Upper lobe of left lung (tissue), 6 donors: ENCODE measurements at regions not wholly inside any gene's neighbourhood (a gene's known extent, or its start where the extent isn't known, plus 50 kb on each side); places are given as distances from the start of the nearest gene placed in this dataset.

ENCODE experiments used
- ATAC-seq, 2 donors: fragments of 200-7000 bp; cut with Tn5 transposase; one replicate each; pipeline ENCODE4 v1.9.1; 2022; ENCODE audit warnings: mild to moderate bottlenecking in 2 of 2, moderate library complexity in 2 of 2; ENCODE audit not compliant: low FRiP score in 2 of 2
- DNase-seq, 2 donors: peaks; one replicate each; pipeline ENCODE4 v3.0.0-alpha.2; 2019 to 2020
- H3K27ac ChIP-seq, 4 donors: fragments of 200-600 bp; sonication (generic); one replicate each; pipeline ENCODE4 v1.5.1; 2016 to 2019
- H3K27me3 ChIP-seq, 4 donors: fragments of 200-600 bp; sonication (generic); one replicate each; pipeline ENCODE4 v1.5.1; 2017 to 2019
- H3K36me3 ChIP-seq, 4 donors: fragments of 200-600 bp; sonication (generic); one replicate each; pipeline ENCODE4 v1.5.1; 2016 to 2019
- H3K4me1 ChIP-seq, 4 donors: fragments of 200-600 bp; sonication (generic); one replicate each; pipeline ENCODE4 v1.5.1; 2018 to 2019
- H3K4me3 ChIP-seq, 4 donors: fragments of 200-600 bp; sonication (generic); one replicate each; pipeline ENCODE4 v1.5.1; 2017 to 2019; ENCODE audit warnings: mild to moderate bottlenecking in 2 of 4, moderate library complexity in 1 of 4
- H3K9me3 ChIP-seq, 4 donors: fragments of 200-600 bp; sonication (generic); one replicate each; pipeline ENCODE4 v1.5.1; 2018 to 2019
- CTCF ChIP-seq, 6 experiments: fragments of 450-650 bp in 4 of 6; fragments of 200-600 bp in 2 of 6; sonication (generic) in 2 of 6; IDR thresholded peaks; one replicate each; pipeline ENCODE4 v1.5.1; 2016 to 2019; ENCODE audit warnings: antibody characterized with exemption in 6 of 6
- EP300 ChIP-seq, 4 donors: sonication (generic); formaldehyde crosslinking; IDR thresholded peaks; one replicate each; pipeline ENCODE4 v1.5.1; 2017; ENCODE audit warnings: antibody characterized with exemption in 4 of 4, control low read depth in 2 of 4
- POLR2A ChIP-seq, 4 donors: fragments of 450-650 bp; IDR thresholded peaks; one replicate each; pipeline ENCODE4 v1.5.1; 2016 to 2017; ENCODE audit warnings: antibody characterized with exemption in 4 of 4, mild to moderate bottlenecking in 2 of 4
- POLR2AphosphoS5 ChIP-seq, 2 donors: sonication (generic); formaldehyde crosslinking; IDR thresholded peaks; one replicate each; pipeline ENCODE4 v1.5.1; 2017; ENCODE audit warnings: antibody characterized with exemption in 2 of 2
- WGBS, 2 donors: methylation state at CpG; one replicate each; pipeline ENCODE4 v1.1.5; 2017 to 2018; 5-methylcytosine and 5-hydroxymethylcytosine counted together
- donor health status: DM: no; HTN: no; CAD: no; lungs with moderate emphysema.
- donor health status: DM: no; HTN: yes; CAD: no; lungs with severe emphysema.

GRCh38 chr14:29282169-29282568, 515.6 kb downstream of the FOXG1 start:
- no peak overlapping the region for H3K4me3 ChIP-seq
- no peaks in the 10 kb centered on the region for H3K27me3 ChIP-seq
- H3K36me3 ChIP-seq: no peaks in the 10 kb centered on the region
- TF ChIP-seq CTCF (IDR thresholded peaks at IDR 0.05): no peak
- no peak for TF ChIP-seq POLR2AphosphoS5 (IDR thresholded peaks at IDR 0.05)
- no peak for TF ChIP-seq POLR2A (IDR thresholded peaks at IDR 0.05)
- TF ChIP-seq EP300 (IDR thresholded peaks at IDR 0.05): no peak
- 14 to 36% methylated on average over 1 of the region's 1 CpG for WGBS, 2 donors
- DNase-seq (no peak), ATAC-seq (no peak)
- H3K4me1 ChIP-seq: no peaks in the 10 kb centered on the region
- no peak overlapping the region for H3K27ac ChIP-seq
- H3K9me3 ChIP-seq: no peaks in the 10 kb centered on the region

- Histone ChIP-seq H3K27ac (no peak overlapping the region), H3K36me3 (no peaks in the 10 kb centered on the region), H3K4me3 (no peak overlapping the region), H3K4me1 (no peaks in the 10 kb centered on the region), H3K27me3 (no peaks in the 10 kb centered on the region), H3K9me3 (peaks cover 0 to 22% (median 4%) of the 10 kb centered on the region in 4 donors)
- no peak for DNase-seq
- TF ChIP-seq EP300 (IDR thresholded peaks at IDR 0.05) (no peak), POLR2A (IDR thresholded peaks at IDR 0.05) (no peak), POLR2AphosphoS5 (IDR thresholded peaks at IDR 0.05) (no peak), CTCF (IDR thresholded peaks at IDR 0.05) (no peak)
- 86 to 88% methylated on average over 2 of the region's 2 CpGs for WGBS, 2 donors
- no peak for ATAC-seq
Observed at GRCh38 chr14:29290441-29290840, 523.9 kb downstream of the FOXG1 start.

DNA sequence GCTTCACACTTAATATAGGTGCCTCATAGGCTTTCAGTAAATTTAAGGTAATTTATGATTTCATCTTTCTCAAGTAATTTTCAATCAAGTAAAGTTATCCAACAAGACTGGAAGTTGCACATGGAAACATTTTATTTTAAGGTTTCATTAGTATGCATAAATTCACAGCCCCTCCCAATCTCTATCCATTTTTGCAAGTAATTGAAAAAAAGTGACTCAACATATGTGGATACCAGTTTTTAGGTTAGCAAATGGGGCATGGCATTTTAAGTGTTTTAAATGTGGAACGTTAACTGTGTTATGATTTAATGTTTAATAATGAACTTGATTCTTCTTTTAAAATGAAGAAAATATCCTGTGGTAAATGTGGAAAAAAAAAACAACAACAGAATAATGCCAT, 532.8 kb downstream of the FOXG1 start:
- H3K27ac ChIP-seq: no peak overlapping the region
- H3K9me3 ChIP-seq: peaks cover 0 to 10% (median 2%) of the 10 kb centered on the region in 4 donors
- no peak for TF ChIP-seq CTCF (IDR thresholded peaks at IDR 0.05)
- no peak for TF ChIP-seq POLR2A (IDR thresholded peaks at IDR 0.05)
- TF ChIP-seq POLR2AphosphoS5 (IDR thresholded peaks at IDR 0.05): no peak
- no peak for TF ChIP-seq EP300 (IDR thresholded peaks at IDR 0.05)
- ATAC-seq (no peak), DNase-seq (no peak)
- no peaks in the 10 kb centered on the region for H3K36me3 ChIP-seq
- no peaks in the 10 kb centered on the region for H3K4me1 ChIP-seq
- no peaks in the 10 kb centered on the region for H3K27me3 ChIP-seq
- 89 to 93% methylated on average over 1 of the region's 1 CpG for WGBS, 2 donors
- no peak overlapping the region for H3K4me3 ChIP-seq

- Histone ChIP-seq H3K36me3 (no peaks in the 10 kb centered on the region), H3K4me3 (no peak overlapping the region), H3K27me3 (no peaks in the 10 kb centered on the region), H3K9me3 (no peaks in the 10 kb centered on the region), H3K27ac (no peak overlapping the region), H3K4me1 (no peaks in the 10 kb centered on the region)
- TF ChIP-seq EP300 (IDR thresholded peaks at IDR 0.05) (no peak), POLR2A (IDR thresholded peaks at IDR 0.05) (no peak), CTCF (IDR thresholded peaks at IDR 0.05) (no peak), POLR2AphosphoS5 (IDR thresholded peaks at IDR 0.05) (no peak)
- DNase-seq (no peak), ATAC-seq (no peak)
Observed at GRCh38 chr14:29301571-29301970, 535.0 kb downstream of the FOXG1 start.

DNA sequence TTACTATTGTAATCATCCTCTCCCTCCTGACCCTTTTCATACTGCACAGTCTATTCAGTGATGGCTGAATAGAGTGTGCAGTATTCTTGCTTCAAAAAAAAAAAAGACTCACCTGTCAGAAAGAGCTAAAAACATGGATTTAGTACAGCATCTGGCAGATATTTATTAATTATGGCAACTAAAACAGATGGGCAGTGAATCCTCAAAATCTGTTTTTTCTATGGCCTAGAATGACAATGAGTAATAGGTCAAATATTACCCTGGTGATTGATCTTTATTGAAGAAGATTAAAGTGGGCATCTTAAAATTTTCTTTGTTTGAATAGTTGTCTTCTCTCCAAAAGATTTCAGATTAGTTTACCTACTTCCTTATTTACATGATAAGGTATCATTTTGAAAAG, 543.6 kb downstream of the FOXG1 start:
- no peaks in the 10 kb centered on the region for H3K9me3 ChIP-seq
- no peaks in the 10 kb centered on the region for H3K4me1 ChIP-seq
- no peak for ATAC-seq
- TF ChIP-seq POLR2A (IDR thresholded peaks at IDR 0.05) (no peak), EP300 (IDR thresholded peaks at IDR 0.05) (no peak), CTCF (IDR thresholded peaks at IDR 0.05) (no peak), POLR2AphosphoS5 (IDR thresholded peaks at IDR 0.05) (no peak)
- H3K27me3 ChIP-seq: no peaks in the 10 kb centered on the region
- no peak for DNase-seq
- H3K4me3 ChIP-seq: no peak overlapping the region
- no peaks in the 10 kb centered on the region for H3K36me3 ChIP-seq
- no peak overlapping the region for H3K27ac ChIP-seq
